ENCODE measurements at regions not wholly inside any gene's neighbourhood (a gene's known extent, or its start where the extent isn't known, plus 50 kb on each side); places are given as distances from the start of the nearest gene placed in this dataset.

- H3K4me3 ChIP-seq (ENCODE audit: low read depth, low read length), result no peak overlapping the region
- no peak for DNase-seq (ENCODE audit: low read depth)
- no peak for TF ChIP-seq CTCF (IDR thresholded peaks at IDR 0.05; ENCODE audit: low read depth, low read length, missing control alignments)
Measured at GRCh38 chr7:116142850-116143249, 67.5 kb upstream of the TES start.

- DNase-seq (ENCODE audit: low read depth), result no peak
- no peak for TF ChIP-seq CTCF (IDR thresholded peaks at IDR 0.05; ENCODE audit: low read depth, low read length, missing control alignments)
- H3K4me3 ChIP-seq (ENCODE audit: low read depth, low read length), result no peak overlapping the region
Measured at GRCh38 chr7:116145245-116145852, 65.0 kb upstream of the TES start.

GRCh38 chr7:116148108-116148507 lies 62.2 kb upstream of the TES start:
- no peak overlapping the region for H3K4me3 ChIP-seq (ENCODE audit: low read depth, low read length)
- no peak for TF ChIP-seq CTCF (IDR thresholded peaks at IDR 0.05; ENCODE audit: low read depth, low read length, missing control alignments)
- no peak for DNase-seq (ENCODE audit: low read depth)

GRCh38 chr7:116148626-116149025 lies 61.7 kb upstream of the TES start:
- H3K4me3 ChIP-seq (ENCODE audit: low read depth, low read length), result no peak overlapping the region
- DNase-seq (ENCODE audit: low read depth), result no peak
- no peak for TF ChIP-seq CTCF (IDR thresholded peaks at IDR 0.05; ENCODE audit: low read depth, low read length, missing control alignments)

GRCh38 chr7:116150588-116150987 lies 59.8 kb upstream of the TES start:
- TF ChIP-seq CTCF (IDR thresholded peaks at IDR 0.05; ENCODE audit: low read depth, low read length, missing control alignments), result no peak
- no peak for DNase-seq (ENCODE audit: low read depth)
- no peak overlapping the region for H3K4me3 ChIP-seq (ENCODE audit: low read depth, low read length)

GRCh38 chr7:116152276-116152675 lies 58.1 kb upstream of the TES start:
- no peak overlapping the region for H3K4me3 ChIP-seq (ENCODE audit: low read depth, low read length)
- no peak for TF ChIP-seq CTCF (IDR thresholded peaks at IDR 0.05; ENCODE audit: low read depth, low read length, missing control alignments)
- no peak for DNase-seq (ENCODE audit: low read depth)

GRCh38 chr7:116153050-116153449 lies 57.3 kb upstream of the TES start:
- no peak overlapping the region for H3K4me3 ChIP-seq (ENCODE audit: low read depth, low read length)
- TF ChIP-seq CTCF (IDR thresholded peaks at IDR 0.05; ENCODE audit: low read depth, low read length, missing control alignments), result no peak
- no peak for DNase-seq (ENCODE audit: low read depth)
